MCF 10A (cell line): ENCODE measurements at regions not wholly inside any gene's neighbourhood (a gene's known extent, or its start where the extent isn't known, plus 50 kb on each side); places are given as distances from the start of the nearest gene placed in this dataset.

Source experiments
- BruUV-seq: library from RNA; stranded (reverse); fragments of 400-500 nt; replicated peaks from 2 replicates; lab custom pipeline; 2021; lab: Mats Ljungman, UMichigan
- CTCF ChIA-PET: fragments of 300-600 bp; sonication (Branson Sonifier 250); formaldehyde crosslinking; extraction: SDS; loops from one replicate; lab custom pipeline; 2021; ENCODE audit warnings: antibody characterized with exemption, inconsistent platforms; lab: Yijun Ruan, JAX
- POLR2A ChIA-PET: fragments of 300-600, 350-650 bp; sonication (Branson Sonifier 250); formaldehyde crosslinking; extraction: SDS; loops from one replicate; lab custom pipeline; 2020; ENCODE audit warnings: antibody characterized with exemption, inconsistent platforms; lab: Yijun Ruan, JAX
- DNase-seq: peaks from one replicate; pipeline ENCODE4 v3.0.0-alpha.2; 2018; ENCODE audit not compliant: unreplicated experiment
- H3K27ac Mint-ChIP-seq: one replicate; pipeline ENCODE4 v1.8.0; 2022; ENCODE audit warnings: mild to moderate bottlenecking, low read depth, mixed read lengths; ENCODE audit not compliant: unreplicated experiment
- H3K27me3 Mint-ChIP-seq: one replicate; pipeline ENCODE4 v1.8.0; 2022; ENCODE audit warnings: mixed read lengths; ENCODE audit not compliant: insufficient read depth, unreplicated experiment
- H3K36me3 Mint-ChIP-seq: one replicate; pipeline ENCODE4 v1.8.0; 2022; ENCODE audit warnings: mild to moderate bottlenecking, moderate library complexity, mixed read lengths; ENCODE audit not compliant: insufficient read depth, unreplicated experiment
- H3K4me1 Mint-ChIP-seq: one replicate; pipeline ENCODE4 v1.8.0; 2022; ENCODE audit warnings: mixed read lengths; ENCODE audit not compliant: insufficient read depth, unreplicated experiment
- H3K4me3 Mint-ChIP-seq: one replicate; pipeline ENCODE4 v1.8.0; 2022; ENCODE audit warnings: mild to moderate bottlenecking, moderate library complexity, mixed read lengths; ENCODE audit not compliant: unreplicated experiment
- H3K9me3 Mint-ChIP-seq: one replicate; pipeline ENCODE4 v1.8.0; 2022; ENCODE audit warnings: mixed read lengths; ENCODE audit not compliant: unreplicated experiment
- CTCF ChIP-seq: fragments of 200-600 bp; IDR thresholded peaks from one replicate; pipeline ENCODE4 v1.8.0; 2022; ENCODE audit warnings: antibody characterized with exemption, mild to moderate bottlenecking; ENCODE audit not compliant: unreplicated experiment
- intact Hi-C: fragments of 100-400 bp; cut with micrococcal nuclease; formaldehyde crosslinking; loops from 2 replicates; pipeline ENCODE4 v1.14.1; 2022

DNA sequence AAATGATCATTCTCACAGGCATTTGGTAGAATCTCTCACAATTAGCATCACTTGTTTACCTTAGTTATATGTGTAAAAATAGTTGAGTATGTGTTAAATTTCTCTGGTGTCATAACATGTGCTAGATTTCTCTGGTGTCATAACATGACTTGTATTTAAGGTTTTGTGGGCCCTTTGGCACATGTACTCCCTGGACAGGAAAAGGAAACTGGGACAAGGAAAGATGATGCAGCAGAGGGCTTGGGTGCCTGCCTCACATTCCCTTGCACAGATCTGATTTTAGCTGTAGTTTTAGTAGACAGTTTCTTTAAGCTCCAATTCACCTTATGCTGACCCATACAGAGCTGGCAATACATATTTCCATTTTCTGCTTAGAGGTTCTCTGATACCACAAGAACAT is 726.0 kb downstream of the C4orf33 start:
- H3K36me3 Mint-ChIP-seq: no peaks in the 10 kb centered on the region
- intact Hi-C loops: no loop called here
- H3K4me1 Mint-ChIP-seq: peaks cover 21% of the 10 kb centered on the region
- ChIA-PET POLR2A (no interaction called here), CTCF (interaction anchor here (0.7 kb wide), 1 partner anchor 22 kb away, joined by 3 read pairs; no protein-coding TSS in a partner anchor)
- no peak for DNase-seq
- no peaks in the 10 kb centered on the region for H3K27me3 Mint-ChIP-seq
- H3K4me3 Mint-ChIP-seq: no peak overlapping the region
- no peaks in the 10 kb centered on the region for H3K9me3 Mint-ChIP-seq
- no peak overlapping the region for H3K27ac Mint-ChIP-seq
- TF ChIP-seq CTCF: no peak
- no TSS peak for BruUV-seq

DNA sequence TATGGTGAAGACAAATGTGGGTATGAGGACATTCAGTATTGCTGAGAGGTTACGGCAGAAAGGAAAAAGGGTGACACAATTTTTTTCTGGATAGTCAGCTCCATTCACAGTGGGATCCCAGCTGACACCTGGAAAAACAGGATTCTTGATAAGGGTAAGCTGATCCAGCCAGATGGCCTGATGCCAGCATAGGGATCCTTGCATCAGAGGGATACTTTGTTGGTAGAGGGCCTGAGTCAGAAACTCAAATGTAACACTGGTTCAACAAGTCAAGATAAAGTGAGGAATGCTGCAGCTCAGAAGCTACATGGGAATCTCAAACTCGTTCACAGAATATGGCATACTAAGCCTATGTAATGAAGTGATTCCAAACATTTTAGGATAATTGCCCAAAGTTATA is 726.7 kb downstream of the C4orf33 start:
- no peak overlapping the region for H3K27ac Mint-ChIP-seq
- H3K4me3 Mint-ChIP-seq: no peak overlapping the region
- ChIA-PET CTCF (interaction anchor here (1.0 kb wide), 1 partner anchor 9 kb away, joined by 3 read pairs; no protein-coding TSS in a partner anchor), POLR2A (interaction anchor here (0.7 kb wide), 1 partner anchor 25 kb away, joined by 6 read pairs; no protein-coding TSS in a partner anchor)
- no peaks in the 10 kb centered on the region for H3K36me3 Mint-ChIP-seq
- intact Hi-C loops: no loop called here
- no TSS peak for BruUV-seq
- no peaks in the 10 kb centered on the region for H3K9me3 Mint-ChIP-seq
- TF ChIP-seq CTCF: no peak
- peak; percentile 69 for DNase-seq
- no peaks in the 10 kb centered on the region for H3K27me3 Mint-ChIP-seq
- peaks cover 14% of the 10 kb centered on the region for H3K4me1 Mint-ChIP-seq

DNA sequence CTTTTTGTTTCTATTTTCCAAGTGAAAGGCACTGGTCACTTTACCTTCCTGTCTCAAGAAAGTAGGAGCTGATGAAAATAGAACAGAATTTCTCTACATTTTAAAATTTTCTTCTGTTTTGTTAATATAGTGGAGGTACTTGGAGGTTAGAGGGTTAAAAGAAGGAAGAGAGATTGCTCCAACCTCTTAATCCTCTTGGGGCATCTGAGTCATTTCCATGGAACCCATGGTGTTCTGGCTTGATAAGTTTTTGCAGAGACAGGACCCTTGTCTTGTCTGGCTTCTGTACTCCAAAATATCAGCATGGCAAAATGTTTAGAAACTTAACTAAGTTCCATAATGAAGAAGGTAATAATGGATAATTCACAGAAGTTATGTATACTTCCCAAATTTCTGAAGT is 727.2 kb downstream of the C4orf33 start:
- no TSS peak for BruUV-seq
- CTCF ChIA-PET: interaction anchor here (1.0 kb wide), 1 partner anchor 9 kb away, joined by 3 read pairs; no protein-coding TSS in a partner anchor
- Mint-ChIP-seq H3K36me3 (no peaks in the 10 kb centered on the region), H3K27ac (no peak overlapping the region), H3K4me1 (peaks cover 12% of the 10 kb centered on the region), H3K27me3 (no peaks in the 10 kb centered on the region), H3K9me3 (no peaks in the 10 kb centered on the region), H3K4me3 (no peak overlapping the region)
- POLR2A ChIA-PET: interaction anchor here (0.7 kb wide), 1 partner anchor 24 kb away, joined by 6 read pairs; no protein-coding TSS in a partner anchor
- intact Hi-C loops: no loop called here
- DNase-seq: peak; percentile 18
- TF ChIP-seq CTCF: no peak

- Mint-ChIP-seq H3K27me3 (no peaks in the 10 kb centered on the region), H3K9me3 (no peaks in the 10 kb centered on the region), H3K4me3 (no peak overlapping the region), H3K4me1 (no peaks in the 10 kb centered on the region), H3K27ac (no peak overlapping the region), H3K36me3 (no peaks in the 10 kb centered on the region)
- no peak for DNase-seq
- ChIA-PET CTCF (no interaction called here), POLR2A (no interaction called here)
- TF ChIP-seq CTCF: no peak
- intact Hi-C loops: no loop called here
- no TSS peak for BruUV-seq
These were observed 733.4 kb downstream of the C4orf33 start for GRCh38 chr4:129829373-129829772.
